Mucosa of stomach (tissue), 1 donor: ENCODE measurements at regions not wholly inside any gene's neighbourhood (a gene's known extent, or its start where the extent isn't known, plus 50 kb on each side); places are given as distances from the start of the nearest gene placed in this dataset.
"Not testable (repeated sequence)": the region's sequence is repeated elsewhere in the genome, so short reads cannot be mapped to it uniquely, and the experiment has no call there.

Experiments used
- H3K27me3 ChIP-seq: one replicate; pipeline ENCODE4 v1.7.0; 2013; ENCODE audit warnings: mild to moderate bottlenecking, low read length; ENCODE audit not compliant: control insufficient read depth, insufficient read depth
- H3K36me3 ChIP-seq: one replicate; pipeline ENCODE4 v1.7.0; 2013; ENCODE audit warnings: low read length; ENCODE audit not compliant: control insufficient read depth, insufficient read depth
- H3K4me1 ChIP-seq: one replicate; pipeline ENCODE4 v1.7.0; 2013; ENCODE audit warnings: mild to moderate bottlenecking, low read length; ENCODE audit not compliant: control insufficient read depth, insufficient read depth
- H3K4me3 ChIP-seq: one replicate; pipeline ENCODE4 v1.7.0; 2013; ENCODE audit warnings: low read length
- H3K9ac ChIP-seq: one replicate; pipeline ENCODE4 v1.7.0; 2013; ENCODE audit warnings: mild to moderate bottlenecking, low read length, moderate library complexity
- H3K9me3 ChIP-seq: one replicate; pipeline ENCODE4 v1.7.0; 2013; ENCODE audit warnings: mild to moderate bottlenecking, low read length, moderate library complexity; ENCODE audit not compliant: control insufficient read depth
- donor health status: Pancreatic carcinoma.

DNA sequence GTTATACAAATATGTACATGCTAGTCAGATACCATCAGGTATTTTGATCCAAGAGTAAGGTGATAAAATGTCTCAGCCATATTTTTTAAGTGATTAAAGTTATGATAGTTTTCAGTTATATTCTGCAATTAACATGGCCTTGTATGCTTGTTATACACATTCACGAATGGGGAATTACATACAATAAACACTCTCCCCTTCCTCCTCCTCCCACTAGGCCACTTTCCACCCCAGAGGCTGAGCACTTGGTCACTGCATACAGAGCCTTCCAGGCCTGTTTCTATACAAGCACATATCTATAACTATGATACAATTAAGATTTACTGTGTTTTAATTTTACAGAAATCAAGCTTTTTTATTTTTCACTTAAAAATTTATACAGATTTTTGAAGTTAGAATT lies 104.7 kb upstream of the PIK3R1 start:
- Histone ChIP-seq H3K4me3 (no peak overlapping the region), H3K4me1 (no peaks in the 10 kb centered on the region), H3K36me3 (no peaks in the 10 kb centered on the region), H3K9me3 (no peaks in the 10 kb centered on the region), H3K27me3 (no peaks in the 10 kb centered on the region), H3K9ac (no peak overlapping the region)

DNA sequence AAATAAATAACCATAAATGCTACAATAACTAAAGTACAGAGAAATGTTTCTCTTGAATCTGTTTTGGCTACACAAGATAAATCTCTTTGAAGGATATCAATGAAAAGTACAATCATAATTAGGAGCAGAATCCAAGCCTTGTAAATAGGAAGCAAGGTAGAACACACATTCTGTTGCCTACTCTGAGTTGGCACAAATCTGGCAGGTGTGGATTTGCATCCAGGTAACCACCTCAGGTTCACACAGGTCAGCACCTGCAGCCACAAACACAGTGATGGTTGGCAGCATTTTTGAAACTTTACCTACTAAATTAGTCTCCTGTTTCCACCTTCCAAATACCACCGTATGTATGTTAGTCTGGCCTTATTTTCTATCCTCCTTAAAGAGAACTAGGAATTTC lies 105.3 kb upstream of the PIK3R1 start:
- H3K4me1 ChIP-seq: no peaks in the 10 kb centered on the region
- no peaks in the 10 kb centered on the region for H3K36me3 ChIP-seq
- H3K9me3 ChIP-seq: no peaks in the 10 kb centered on the region
- H3K4me3 ChIP-seq: no peak overlapping the region
- no peak overlapping the region for H3K9ac ChIP-seq
- H3K27me3 ChIP-seq: no peaks in the 10 kb centered on the region

DNA sequence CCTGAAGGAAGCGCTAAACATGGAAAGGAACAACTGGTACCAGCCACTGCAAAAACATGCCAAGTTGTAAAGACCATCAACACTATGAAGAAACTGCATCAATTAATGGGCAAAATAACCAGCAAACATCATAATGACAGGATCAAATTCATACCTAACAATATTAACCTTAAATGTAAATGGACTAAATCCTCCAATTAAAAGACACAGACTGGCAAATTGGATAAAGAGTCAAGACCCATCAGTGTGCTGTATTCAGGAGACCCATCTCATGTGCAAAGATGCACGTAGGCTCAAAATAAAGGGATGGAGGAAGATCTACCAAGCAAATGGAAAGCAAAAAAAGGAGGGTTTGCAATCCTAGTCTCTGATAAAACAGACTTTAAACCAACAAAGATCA lies 111.3 kb upstream of the PIK3R1 start:
- not testable (repeated sequence) for H3K4me1 ChIP-seq, H3K9ac ChIP-seq, H3K9me3 ChIP-seq, H3K27me3 ChIP-seq, H3K36me3 ChIP-seq, H3K4me3 ChIP-seq

DNA sequence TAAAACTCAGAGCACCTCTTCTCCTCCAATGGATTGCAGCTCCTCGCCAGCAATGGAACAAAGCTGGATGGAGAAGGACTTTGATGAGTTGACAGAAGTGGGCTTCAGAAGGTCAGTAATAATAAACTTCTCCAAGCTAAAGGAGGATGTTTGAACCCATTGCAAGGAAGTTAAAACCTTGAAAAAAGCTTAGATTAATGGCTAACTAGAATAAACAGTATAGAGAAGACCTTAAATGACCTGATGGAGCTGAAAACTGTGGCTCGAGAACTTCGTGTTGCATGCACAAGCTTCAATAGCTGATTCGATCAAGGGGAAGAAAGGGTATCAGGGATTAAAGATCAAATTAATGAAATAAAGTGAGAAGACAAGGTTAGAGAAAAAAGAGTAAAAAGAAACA lies 112.3 kb upstream of the PIK3R1 start:
- not testable (repeated sequence) for H3K4me1 ChIP-seq, H3K36me3 ChIP-seq, H3K9ac ChIP-seq, H3K27me3 ChIP-seq, H3K4me3 ChIP-seq, H3K9me3 ChIP-seq

DNA sequence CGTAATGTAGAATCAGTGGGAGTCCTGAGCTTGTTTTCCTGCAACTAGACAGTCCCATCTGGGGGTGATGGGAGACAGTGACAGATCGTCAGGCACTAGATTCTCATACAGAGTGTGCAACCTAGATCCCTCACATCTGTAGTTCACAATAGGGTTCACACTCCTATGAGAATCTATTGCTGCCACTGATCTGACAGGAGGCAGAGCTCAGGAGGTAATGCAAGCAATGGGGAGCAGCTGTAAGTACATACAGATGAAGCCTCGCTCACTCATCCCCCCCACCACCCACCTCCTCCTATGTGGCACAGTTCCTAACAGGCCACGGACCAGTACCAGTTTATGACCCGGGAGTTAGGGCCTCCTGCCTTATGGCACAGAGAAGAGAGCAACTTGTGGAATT lies 116.2 kb upstream of the PIK3R1 start:
- Histone ChIP-seq H3K9me3 (no peaks in the 10 kb centered on the region), H3K9ac (no peak overlapping the region), H3K4me1 (no peaks in the 10 kb centered on the region), H3K36me3 (no peaks in the 10 kb centered on the region), H3K4me3 (no peak overlapping the region), H3K27me3 (no peaks in the 10 kb centered on the region)

GRCh38 chr5:68093455-68094159 lies 121.9 kb upstream of the PIK3R1 start:
- Histone ChIP-seq H3K9ac (no peak overlapping the region), H3K9me3 (no peaks in the 10 kb centered on the region), H3K4me1 (no peaks in the 10 kb centered on the region), H3K27me3 (no peaks in the 10 kb centered on the region), H3K4me3 (no peak overlapping the region), H3K36me3 (no peaks in the 10 kb centered on the region)

GRCh38 chr5:68088302-68088701 lies 127.3 kb upstream of the PIK3R1 start:
- H3K4me3 ChIP-seq: no peak overlapping the region
- no peak overlapping the region for H3K9ac ChIP-seq
- no peaks in the 10 kb centered on the region for H3K9me3 ChIP-seq
- H3K27me3 ChIP-seq: no peaks in the 10 kb centered on the region
- H3K4me1 ChIP-seq: no peaks in the 10 kb centered on the region
- no peaks in the 10 kb centered on the region for H3K36me3 ChIP-seq

DNA sequence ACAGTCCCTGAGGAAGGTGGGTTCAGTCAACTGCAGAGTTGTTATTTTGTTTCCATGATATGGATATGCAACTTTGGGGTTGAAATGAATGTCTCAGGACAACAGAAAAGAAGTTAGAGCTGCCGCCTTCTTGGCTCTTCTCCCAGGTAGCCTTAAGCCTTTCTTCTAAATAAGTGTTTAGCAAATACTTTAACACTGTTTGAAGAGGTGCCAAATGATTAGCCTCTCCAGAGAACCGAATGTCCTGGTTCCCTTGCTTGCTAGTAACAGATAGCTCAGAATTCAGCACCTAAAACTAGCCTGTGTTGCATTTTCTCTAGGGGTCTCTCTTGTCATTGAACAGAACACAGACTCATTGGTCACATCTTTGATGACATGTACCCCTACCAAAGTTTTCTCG lies 127.7 kb upstream of the PIK3R1 start:
- no peaks in the 10 kb centered on the region for H3K4me1 ChIP-seq
- no peak overlapping the region for H3K9ac ChIP-seq
- no peaks in the 10 kb centered on the region for H3K9me3 ChIP-seq
- H3K27me3 ChIP-seq: no peaks in the 10 kb centered on the region
- no peak overlapping the region for H3K4me3 ChIP-seq
- H3K36me3 ChIP-seq: no peaks in the 10 kb centered on the region

- H3K4me3 ChIP-seq: no peak overlapping the region
- no peaks in the 10 kb centered on the region for H3K27me3 ChIP-seq
- no peaks in the 10 kb centered on the region for H3K9me3 ChIP-seq
- H3K36me3 ChIP-seq: no peaks in the 10 kb centered on the region
- H3K9ac ChIP-seq: no peak overlapping the region
- no peaks in the 10 kb centered on the region for H3K4me1 ChIP-seq
Measured at GRCh38 chr5:68086857-68087256, 128.7 kb upstream of the PIK3R1 start.

DNA sequence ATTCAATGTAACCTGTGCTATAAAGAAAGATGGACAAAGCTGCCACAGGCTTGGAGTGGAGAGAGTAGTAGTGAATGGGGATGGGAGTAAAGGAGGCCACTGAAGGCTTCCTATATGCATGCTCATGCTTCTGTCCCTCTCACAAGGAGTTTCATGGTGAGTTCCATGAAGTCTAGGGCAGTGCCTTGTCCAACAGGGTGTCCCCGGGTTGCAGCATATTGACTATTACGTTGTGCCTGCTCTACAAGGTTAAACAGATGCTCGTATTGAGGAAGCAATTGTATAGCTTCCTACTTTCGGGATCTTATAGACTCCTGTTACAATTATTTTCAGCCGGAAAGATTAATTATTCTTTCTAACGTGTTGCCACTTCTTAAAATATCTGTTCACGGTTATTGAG lies 129.1 kb upstream of the PIK3R1 start:
- H3K9me3 ChIP-seq: no peaks in the 10 kb centered on the region
- H3K36me3 ChIP-seq: no peaks in the 10 kb centered on the region
- no peaks in the 10 kb centered on the region for H3K27me3 ChIP-seq
- no peaks in the 10 kb centered on the region for H3K4me1 ChIP-seq
- H3K9ac ChIP-seq: no peak overlapping the region
- H3K4me3 ChIP-seq: no peak overlapping the region

- Histone ChIP-seq H3K9me3 (no peaks in the 10 kb centered on the region), H3K4me3 (no peak overlapping the region), H3K9ac (no peak overlapping the region), H3K4me1 (no peaks in the 10 kb centered on the region), H3K27me3 (no peaks in the 10 kb centered on the region), H3K36me3 (no peaks in the 10 kb centered on the region)
Measured at GRCh38 chr5:68084396-68084795, 131.2 kb upstream of the PIK3R1 start.

DNA sequence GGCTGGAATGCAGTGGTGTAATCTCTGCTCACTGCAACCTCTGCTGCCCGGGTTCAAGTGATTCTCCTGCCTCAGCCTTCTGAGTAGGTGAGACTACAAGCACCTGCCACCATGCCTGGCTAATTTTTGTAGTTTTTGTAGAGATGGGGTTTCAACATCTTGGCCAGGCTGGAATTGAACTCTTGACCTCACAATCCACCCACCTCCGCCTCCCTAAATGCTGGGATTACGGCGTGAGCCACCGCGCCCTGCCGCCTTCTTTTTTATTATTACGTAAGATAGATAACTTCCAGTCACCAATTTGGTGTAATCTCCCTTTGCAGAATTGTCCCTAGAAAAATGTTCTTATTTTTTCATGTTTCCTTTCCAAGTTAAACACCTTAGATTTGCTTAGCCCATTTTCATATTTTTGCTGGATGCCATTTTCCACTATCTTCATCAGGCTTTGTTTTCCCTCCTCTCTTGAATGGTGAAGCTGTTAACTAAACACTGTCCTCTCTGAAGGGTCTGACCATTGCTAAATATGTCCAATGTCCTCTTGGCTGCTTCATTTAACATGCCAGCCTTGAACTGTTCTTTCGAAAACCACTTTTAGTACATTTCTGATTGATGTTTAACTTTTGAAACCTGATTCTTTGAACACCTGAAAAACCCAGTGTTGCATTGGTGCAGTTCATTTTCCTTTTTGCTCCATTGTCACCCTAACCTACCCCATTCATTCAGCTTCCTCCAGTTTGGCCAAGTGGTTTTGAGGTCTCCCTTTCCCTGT lies 135.1 kb upstream of the PIK3R1 start:
- no peaks in the 10 kb centered on the region for H3K9me3 ChIP-seq
- H3K4me1 ChIP-seq: no peaks in the 10 kb centered on the region
- no peaks in the 10 kb centered on the region for H3K36me3 ChIP-seq
- no peaks in the 10 kb centered on the region for H3K27me3 ChIP-seq
- no peak overlapping the region for H3K9ac ChIP-seq
- H3K4me3 ChIP-seq: no peak overlapping the region
